Superior temporal gyrus (tissue), 1 donor: ENCODE measurements at regions not wholly inside any gene's neighbourhood (a gene's known extent, or its start where the extent isn't known, plus 50 kb on each side); places are given as distances from the start of the nearest gene placed in this dataset.

Experiments
- DNase-seq: peaks from one replicate; pipeline ENCODE4 v3.0.0-alpha.2; 2016; ENCODE audit errors: extremely low spot score

GRCh38 chr7:1358376-1359050 is 100.8 kb downstream of the MICALL2 start:
- no peak for DNase-seq

GRCh38 chr7:1359051-1359400 is 100.2 kb downstream of the MICALL2 start:
- no peak for DNase-seq

- DNase-seq = no peak
Measured at GRCh38 chr7:1359681-1360485, 99.4 kb downstream of the MICALL2 start.

GRCh38 chr7:1360521-1360971 is 98.7 kb downstream of the MICALL2 start:
- no peak for DNase-seq

GRCh38 chr7:1361016-1361755 is 98.1 kb downstream of the MICALL2 start:
- no peak for DNase-seq

GRCh38 chr7:1361756-1362125 is 97.5 kb downstream of the MICALL2 start:
- no peak for DNase-seq

- no peak for DNase-seq
Measured at GRCh38 chr7:1362301-1362700, 97.0 kb downstream of the MICALL2 start.

GRCh38 chr7:1364068-1364905 is 95.0 kb downstream of the MICALL2 start:
- no peak for DNase-seq

- no peak for DNase-seq
Measured at GRCh38 chr7:1364906-1365570, 94.2 kb downstream of the MICALL2 start.

GRCh38 chr7:1365846-1366245 is 93.4 kb downstream of the MICALL2 start:
- no peak for DNase-seq

- DNase-seq = no peak
Measured at GRCh38 chr7:1366801-1367405, 92.4 kb downstream of the MICALL2 start.

- no peak for DNase-seq
Measured at GRCh38 chr7:1367501-1368183, 91.6 kb downstream of the MICALL2 start.

- DNase-seq = no peak
Measured at GRCh38 chr7:1368184-1368681, 91.0 kb downstream of the MICALL2 start.

- no peak for DNase-seq
Measured at GRCh38 chr7:1368682-1369571, 90.3 kb downstream of the MICALL2 start.

- no peak for DNase-seq
Measured at GRCh38 chr7:1369916-1370657, 89.2 kb downstream of the MICALL2 start.

GRCh38 chr7:1370738-1371137 is 88.5 kb downstream of the MICALL2 start:
- DNase-seq = no peak

- DNase-seq = no peak
Measured at GRCh38 chr7:1372063-1372462, 87.2 kb downstream of the MICALL2 start.

GRCh38 chr7:1372671-1373379 is 86.4 kb downstream of the MICALL2 start:
- DNase-seq = no peak
